Liver (tissue), 7 donors: ENCODE measurements at regions not wholly inside any gene's neighbourhood (a gene's known extent, or its start where the extent isn't known, plus 50 kb on each side); places are given as distances from the start of the nearest gene placed in this dataset.

Experiments
- DNase-seq: peaks from one replicate; pipeline ENCODE4 v3.0.0-alpha.2; 2017; ENCODE audit warnings: low spot score
- H3K27ac ChIP-seq, 2 donors: one replicate each; pipeline ENCODE4 v1.7.0; 2013; ENCODE audit warnings: inconsistent platforms in 2 of 2, low read length in 2 of 2, control low read depth in 1 of 2, low read depth in 1 of 2, mild to moderate bottlenecking in 1 of 2
- H3K27me3 ChIP-seq, 4 donors: one replicate each; pipeline versions ENCODE4 v1.6.1 to v1.7.0; 2013; ENCODE audit warnings: low read length in 3 of 4, inconsistent platforms in 1 of 4, mild to moderate bottlenecking in 1 of 4, moderate library complexity in 1 of 4; ENCODE audit not compliant: control insufficient read depth in 4 of 4, insufficient read depth in 4 of 4
- H3K36me3 ChIP-seq, 4 donors: one replicate each; pipeline versions ENCODE4 v1.6.1 to v1.7.0; 2013; ENCODE audit warnings: low read length in 3 of 4, mild to moderate bottlenecking in 3 of 4, low read depth in 1 of 4, moderate library complexity in 1 of 4; ENCODE audit not compliant: control insufficient read depth in 4 of 4, insufficient read depth in 3 of 4
- H3K4me1 ChIP-seq, 4 donors: one replicate each; pipeline versions ENCODE4 v1.6.1 to v1.7.0; 2013; ENCODE audit warnings: low read length in 3 of 4, mild to moderate bottlenecking in 3 of 4, moderate library complexity in 1 of 4; ENCODE audit not compliant: control insufficient read depth in 4 of 4, insufficient read depth in 4 of 4
- H3K4me3 ChIP-seq, 3 donors: one replicate each; pipeline versions ENCODE4 v1.6.1 to v1.7.0; 2013; ENCODE audit warnings: low read length in 3 of 3, control low read depth in 1 of 3, low read depth in 1 of 3, mild to moderate bottlenecking in 1 of 3
- H3K9ac ChIP-seq, 2 donors: one replicate each; pipeline ENCODE4 v1.7.0; 2013; ENCODE audit warnings: low read length in 2 of 2, mild to moderate bottlenecking in 2 of 2, moderate library complexity in 2 of 2, control low read depth in 1 of 2, low read depth in 1 of 2
- H3K9me3 ChIP-seq, 4 donors: one replicate each; pipeline versions ENCODE4 v1.6.1 to v1.7.0; 2013; ENCODE audit warnings: low read length in 3 of 4; ENCODE audit not compliant: control insufficient read depth in 4 of 4
- ATF3 ChIP-seq: IDR thresholded peaks from 2 replicates; pipeline ENCODE4 v1.6.1; 2016; ENCODE audit warnings: antibody characterized with exemption
- EGR1 ChIP-seq, 2 donors: IDR thresholded peaks; 2 replicates each; pipeline ENCODE4 v1.6.1; 2016 to 2018; ENCODE audit warnings: antibody characterized with exemption in 2 of 2, low read depth in 2 of 2
- FOXA1 ChIP-seq: IDR thresholded peaks from 2 replicates; pipeline ENCODE4 v1.6.1; 2016; ENCODE audit warnings: antibody characterized with exemption
- FOXA2 ChIP-seq: IDR thresholded peaks from 2 replicates; pipeline ENCODE4 v1.6.1; 2016; ENCODE audit warnings: antibody characterized with exemption
- GABPA ChIP-seq, 2 donors: IDR thresholded peaks in 1 of 2; conservative IDR thresholded peaks in 1 of 2; 2 replicates each; pipeline ENCODE4 v1.6.1; 2016; ENCODE audit warnings: antibody characterized with exemption in 2 of 2, mild to moderate bottlenecking in 1 of 2, moderate library complexity in 1 of 2
- HNF4A ChIP-seq, 2 donors: conservative IDR thresholded peaks; 2 replicates each; pipeline ENCODE4 v1.6.1; 2016; ENCODE audit warnings: antibody characterized with exemption in 2 of 2, mild to moderate bottlenecking in 2 of 2
- HNF4G ChIP-seq: IDR thresholded peaks from 2 replicates; pipeline ENCODE4 v1.6.1; 2016; ENCODE audit warnings: antibody characterized with exemption
- JUND ChIP-seq, 2 donors: IDR thresholded peaks; 2 replicates each; pipeline ENCODE4 v1.6.1; 2016; ENCODE audit warnings: antibody characterized with exemption in 2 of 2
- NR2F2 ChIP-seq: IDR thresholded peaks from 2 replicates; pipeline ENCODE4 v1.6.1; 2016; ENCODE audit warnings: antibody characterized with exemption
- RAD21 ChIP-seq, 2 donors: IDR thresholded peaks; 2 replicates each; pipeline ENCODE4 v1.6.1; 2016; ENCODE audit warnings: antibody characterized with exemption in 2 of 2, mild to moderate bottlenecking in 2 of 2
- REST ChIP-seq: IDR thresholded peaks from 2 replicates; pipeline ENCODE4 v1.6.1; 2016; ENCODE audit warnings: antibody characterized with exemption, mild to moderate bottlenecking
- RXRA ChIP-seq, 2 donors: IDR thresholded peaks; 2 replicates each; pipeline ENCODE4 v1.6.1; 2017 to 2018; ENCODE audit warnings: antibody characterized with exemption in 2 of 2, mild to moderate bottlenecking in 1 of 2
- SP1 ChIP-seq: IDR thresholded peaks from 2 replicates; pipeline ENCODE4 v1.6.1; 2018; ENCODE audit warnings: antibody characterized with exemption, mild to moderate bottlenecking
- TAF1 ChIP-seq: conservative IDR thresholded peaks from 2 replicates; pipeline ENCODE4 v1.6.1; 2016; ENCODE audit warnings: antibody characterized with exemption, mild to moderate bottlenecking
- YY1 ChIP-seq: IDR thresholded peaks from 2 replicates; pipeline ENCODE4 v1.6.1; 2016; ENCODE audit warnings: antibody characterized with exemption, mild to moderate bottlenecking
- WGBS: extraction: QIAGEN DNeasy Blood & Tissue Kit; methylation state at CpG from one replicate; pipeline ENCODE4 v1.1.7; 2013; 5-methylcytosine and 5-hydroxymethylcytosine counted together
- TF ChIP-seq, protein P1 (sequence below): IDR thresholded peaks from 2 replicates; pipeline ENCODE4 v1.6.1; 2016; ENCODE audit warnings: antibody characterized with exemption
- donor health status: healthy.
- donor health status: healthy.
- donor health status: healthy.
- donor health status: healthy.

DNA sequence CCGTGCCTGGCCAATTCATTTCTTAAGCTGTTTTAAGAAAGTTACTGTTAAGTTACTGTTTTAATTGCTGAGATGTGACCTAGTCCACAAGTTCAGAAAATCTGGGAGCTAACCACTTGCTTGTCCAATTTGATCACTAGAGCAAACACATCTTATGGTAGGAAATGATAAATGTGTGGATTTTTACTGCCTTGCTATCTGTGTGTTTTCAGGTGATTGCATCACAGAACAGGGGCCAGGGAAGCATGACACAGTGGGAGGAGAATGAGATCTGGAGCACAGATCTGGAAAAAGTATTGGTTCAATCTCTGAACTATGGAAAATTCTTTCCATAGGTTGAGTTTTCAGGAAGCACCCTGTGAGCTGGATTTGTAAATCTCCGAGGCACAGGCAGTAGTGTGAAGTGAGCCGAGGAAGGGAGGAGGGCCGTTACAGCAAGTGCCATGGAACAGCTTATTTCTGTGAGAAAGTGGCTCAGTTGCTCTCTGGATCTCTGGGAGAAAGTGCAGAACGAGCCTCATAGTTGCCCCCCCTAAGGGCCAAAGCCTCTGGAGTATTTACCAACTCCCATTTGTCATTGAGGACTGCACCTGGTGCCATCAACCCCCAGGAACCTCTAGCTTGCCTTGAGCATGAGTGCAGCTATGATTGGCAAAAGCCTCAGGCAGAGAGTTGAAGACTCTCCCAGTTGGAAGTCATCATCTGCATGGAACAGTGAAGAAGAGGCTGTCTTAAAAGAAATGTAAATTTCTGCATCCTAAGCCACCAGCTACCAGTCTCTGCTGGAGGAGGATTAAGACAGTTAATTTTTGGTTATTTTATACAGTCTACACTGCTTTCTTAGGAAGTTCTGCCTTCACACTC, 161.8 kb upstream of the CLINT1 start (continued):
- peak; percentile 13 for TF ChIP-seq REST

GRCh38 chr5:158017469-158017868, 158.5 kb upstream of the CLINT1 start:
- TF ChIP-seq EGR1 (IDR thresholded peaks at IDR 0.05; ENCODE audit: low read depth in 2 of 2) (peak in 1 of 2 donors; percentile 57), TAF1 (no peak), JUND (IDR thresholded peaks at IDR 0.05) (no peak), RXRA (IDR thresholded peaks at IDR 0.05) (peak; percentile 48 to 69), SP1 (peak; percentile 71), HNF4A (conservative IDR thresholded peaks at IDR 0.05) (peak; percentile 55 to 62)
- Histone ChIP-seq H3K9ac (no peak overlapping the region), H3K27ac (no peak overlapping the region), H3K4me3 (no peak overlapping the region), H3K4me1 (peaks cover 6 to 22% (median 13%) of the 10 kb centered on the region in 4 donors), H3K36me3 (no peaks in the 10 kb centered on the region), H3K27me3 (no peaks in the 10 kb centered on the region), H3K9me3 (no peaks in the 10 kb centered on the region)
- 38% methylated on average over 2 of the region's 2 CpGs for WGBS
- no peak for DNase-seq

GRCh38 chr5:158014372-158014771, 155.4 kb upstream of the CLINT1 start:
- no peak for DNase-seq
- Histone ChIP-seq H3K36me3 (no peaks in the 10 kb centered on the region), H3K9me3 (no peaks in the 10 kb centered on the region), H3K4me1 (peaks cover 6 to 22% (median 13%) of the 10 kb centered on the region in 4 donors), H3K4me3 (no peak overlapping the region), H3K27ac (no peak overlapping the region), H3K9ac (no peak overlapping the region), H3K27me3 (no peaks in the 10 kb centered on the region)
- 88% methylated on average over 1 of the region's 1 CpG for WGBS
- TF ChIP-seq JUND (IDR thresholded peaks at IDR 0.05) (no peak), NR2F2 (no peak), HNF4A (conservative IDR thresholded peaks at IDR 0.05) (no peak), HNF4G (no peak), RXRA (IDR thresholded peaks at IDR 0.05) (no peak), ATF3 (no peak), REST (no peak), GABPA (IDR thresholded peaks at IDR 0.05 in 1 of 2, conservative IDR thresholded peaks at IDR 0.05 in 1 of 2) (no peak), RAD21 (IDR thresholded peaks at IDR 0.05) (no peak), YY1 (no peak), FOXA2 (no peak), FOXA1 (no peak), SP1 (no peak)
- TF ChIP-seq, protein P1, sequence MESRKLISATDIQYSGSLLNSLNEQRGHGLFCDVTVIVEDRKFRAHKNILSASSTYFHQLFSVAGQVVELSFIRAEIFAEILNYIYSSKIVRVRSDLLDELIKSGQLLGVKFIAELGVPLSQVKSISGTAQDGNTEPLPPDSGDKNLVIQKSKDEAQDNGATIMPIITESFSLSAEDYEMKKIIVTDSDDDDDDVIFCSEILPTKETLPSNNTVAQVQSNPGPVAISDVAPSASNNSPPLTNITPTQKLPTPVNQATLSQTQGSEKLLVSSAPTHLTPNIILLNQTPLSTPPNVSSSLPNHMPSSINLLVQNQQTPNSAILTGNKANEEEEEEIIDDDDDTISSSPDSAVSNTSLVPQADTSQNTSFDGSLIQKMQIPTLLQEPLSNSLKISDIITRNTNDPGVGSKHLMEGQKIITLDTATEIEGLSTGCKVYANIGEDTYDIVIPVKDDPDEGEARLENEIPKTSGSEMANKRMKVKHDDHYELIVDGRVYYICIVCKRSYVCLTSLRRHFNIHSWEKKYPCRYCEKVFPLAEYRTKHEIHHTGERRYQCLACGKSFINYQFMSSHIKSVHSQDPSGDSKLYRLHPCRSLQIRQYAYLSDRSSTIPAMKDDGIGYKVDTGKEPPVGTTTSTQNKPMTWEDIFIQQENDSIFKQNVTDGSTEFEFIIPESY, result no peak
